ENCODE measurements at regions not wholly inside any gene's neighbourhood (a gene's known extent, or its start where the extent isn't known, plus 50 kb on each side); places are given as distances from the start of the nearest gene placed in this dataset.

DNA sequence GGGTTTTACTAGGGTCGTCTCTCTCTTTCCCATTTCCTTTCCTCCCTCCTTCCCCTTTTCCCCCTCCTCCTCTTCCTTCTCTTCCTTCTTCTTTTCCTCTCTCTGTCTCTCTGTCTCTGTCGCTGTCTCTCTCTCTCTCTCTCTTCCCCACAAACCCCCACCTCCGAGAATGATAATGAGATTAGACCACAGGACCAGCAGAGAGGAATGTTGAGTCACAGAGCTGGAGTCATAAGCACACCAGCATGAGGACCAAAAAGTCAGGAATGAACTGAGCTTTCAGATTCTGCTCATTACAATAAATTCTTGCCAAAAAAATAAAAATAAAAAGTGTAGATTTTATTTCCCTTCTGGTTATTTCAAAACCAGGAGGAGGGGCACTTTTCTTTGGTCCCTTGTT is 377.4 kb downstream of the LTN1 start:
- TF ChIP-seq, protein P1, sequence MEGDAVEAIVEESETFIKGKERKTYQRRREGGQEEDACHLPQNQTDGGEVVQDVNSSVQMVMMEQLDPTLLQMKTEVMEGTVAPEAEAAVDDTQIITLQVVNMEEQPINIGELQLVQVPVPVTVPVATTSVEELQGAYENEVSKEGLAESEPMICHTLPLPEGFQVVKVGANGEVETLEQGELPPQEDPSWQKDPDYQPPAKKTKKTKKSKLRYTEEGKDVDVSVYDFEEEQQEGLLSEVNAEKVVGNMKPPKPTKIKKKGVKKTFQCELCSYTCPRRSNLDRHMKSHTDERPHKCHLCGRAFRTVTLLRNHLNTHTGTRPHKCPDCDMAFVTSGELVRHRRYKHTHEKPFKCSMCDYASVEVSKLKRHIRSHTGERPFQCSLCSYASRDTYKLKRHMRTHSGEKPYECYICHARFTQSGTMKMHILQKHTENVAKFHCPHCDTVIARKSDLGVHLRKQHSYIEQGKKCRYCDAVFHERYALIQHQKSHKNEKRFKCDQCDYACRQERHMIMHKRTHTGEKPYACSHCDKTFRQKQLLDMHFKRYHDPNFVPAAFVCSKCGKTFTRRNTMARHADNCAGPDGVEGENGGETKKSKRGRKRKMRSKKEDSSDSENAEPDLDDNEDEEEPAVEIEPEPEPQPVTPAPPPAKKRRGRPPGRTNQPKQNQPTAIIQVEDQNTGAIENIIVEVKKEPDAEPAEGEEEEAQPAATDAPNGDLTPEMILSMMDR (IDR thresholded peaks at IDR 0.05; ENCODE audit: low read depth, low read length, missing control alignments), result no peak
- DNase-seq (ENCODE audit: extremely low read depth, low read depth), result no peak
- no peak overlapping the region for H3K4me3 ChIP-seq (replicated peaks; ENCODE audit: low read depth, low read length)

GRCh38 chr21:28614791-28615190 is 377.9 kb downstream of the LTN1 start:
- H3K4me3 ChIP-seq (replicated peaks; ENCODE audit: low read depth, low read length), result no peak overlapping the region
- no peak for DNase-seq (ENCODE audit: extremely low read depth, low read depth)
- TF ChIP-seq, protein P1 (IDR thresholded peaks at IDR 0.05; ENCODE audit: low read depth, low read length, missing control alignments), result no peak

- H3K4me3 ChIP-seq (replicated peaks; ENCODE audit: low read depth, low read length), result no peak overlapping the region
- TF ChIP-seq, protein P1 (IDR thresholded peaks at IDR 0.05; ENCODE audit: low read depth, low read length, missing control alignments), result no peak
- no peak for DNase-seq (ENCODE audit: extremely low read depth, low read depth)
Measured at GRCh38 chr21:28608646-28609045, 384.0 kb downstream of the LTN1 start.

DNA sequence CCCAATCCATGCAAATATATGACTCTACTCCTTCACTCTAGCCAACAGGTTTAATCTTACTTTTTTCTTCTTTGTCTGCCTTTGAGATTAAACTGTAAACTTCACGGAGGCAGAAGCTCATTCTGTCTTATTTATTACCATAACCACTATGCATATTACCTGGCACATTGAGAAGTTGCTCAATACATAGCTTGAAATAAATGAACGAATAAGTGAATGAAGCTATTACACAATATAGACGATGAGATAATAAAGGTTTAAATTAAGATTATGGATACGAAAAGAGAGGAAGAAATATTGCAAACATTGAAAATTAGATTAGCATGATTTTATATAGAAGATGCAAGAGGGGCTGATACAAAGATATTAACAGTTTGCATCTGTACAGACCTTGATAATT is 385.1 kb downstream of the LTN1 start:
- no peak for DNase-seq (ENCODE audit: extremely low read depth, low read depth)
- H3K4me3 ChIP-seq (replicated peaks; ENCODE audit: low read depth, low read length), result no peak overlapping the region
- TF ChIP-seq, protein P1 (IDR thresholded peaks at IDR 0.05; ENCODE audit: low read depth, low read length, missing control alignments), result no peak

DNA sequence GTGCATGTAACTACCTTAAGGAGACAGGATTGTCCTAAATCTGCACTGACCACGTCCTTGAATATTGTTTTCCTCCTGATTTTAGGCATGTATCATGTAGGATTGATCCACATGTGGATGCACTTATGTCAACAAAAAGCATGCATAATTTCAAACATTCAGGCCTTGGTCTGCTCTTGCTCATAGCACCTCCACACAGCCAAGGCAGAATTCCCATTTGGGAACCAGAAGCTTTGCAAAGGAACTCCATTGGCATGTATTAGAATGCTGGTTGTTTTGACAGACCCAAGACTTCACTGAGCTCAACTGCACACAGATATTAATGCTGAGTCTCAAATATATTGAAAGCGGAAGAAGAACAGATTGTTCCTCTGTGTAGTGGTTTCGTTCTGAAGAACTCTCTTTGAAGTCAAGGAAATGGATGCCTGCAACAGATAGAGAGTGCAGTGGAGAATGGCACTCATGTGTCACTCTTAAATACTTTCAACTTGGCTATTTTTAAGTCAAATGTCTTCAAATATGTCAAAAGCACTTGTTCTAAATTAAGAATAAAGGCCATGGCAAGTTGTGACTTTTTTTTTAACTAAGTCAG is 387.6 kb downstream of the LTN1 start:
- TF ChIP-seq, protein P1 (IDR thresholded peaks at IDR 0.05; ENCODE audit: low read depth, low read length, missing control alignments), result no peak
- H3K4me3 ChIP-seq (replicated peaks; ENCODE audit: low read depth, low read length), result no peak overlapping the region
- no peak for DNase-seq (ENCODE audit: extremely low read depth, low read depth)

GRCh38 chr21:28602546-28602945 is 390.1 kb downstream of the LTN1 start:
- H3K4me3 ChIP-seq (replicated peaks; ENCODE audit: low read depth, low read length), result no peak overlapping the region
- TF ChIP-seq, protein P1 (IDR thresholded peaks at IDR 0.05; ENCODE audit: low read depth, low read length, missing control alignments), result no peak
- no peak for DNase-seq (ENCODE audit: extremely low read depth, low read depth)

GRCh38 chr21:28598214-28598613 is 394.5 kb downstream of the LTN1 start:
- DNase-seq (ENCODE audit: extremely low read depth, low read depth), result no peak
- no peak overlapping the region for H3K4me3 ChIP-seq (replicated peaks; ENCODE audit: low read depth, low read length)

More at GRCh38 chr21:28598214-28598613, 394.5 kb downstream of the LTN1 start:
- TF ChIP-seq, protein P1 (IDR thresholded peaks at IDR 0.05; ENCODE audit: low read depth, low read length, missing control alignments), result no peak

All from HFF-Myc (cell line).